ENCODE measurements at regions not wholly inside any gene's neighbourhood (a gene's known extent, or its start where the extent isn't known, plus 50 kb on each side); places are given as distances from the start of the nearest gene placed in this dataset.

GRCh38 chr4:32199639-32200038 lies 1479.5 kb downstream of the PCDH7 start:
- TF ChIP-seq GATA2 (IDR thresholded peaks at IDR 0.05; ENCODE audit: low read depth, low read length) (no peak), GATA3 (IDR thresholded peaks at IDR 0.05; ENCODE audit: low read depth, low read length) (no peak)

All from SH-SY5Y (cell line).